Activated naive CD8-positive, alpha-beta T cell treated with anti-CD3 and anti-CD28 coated beads, Interleukin-2, amount 10 ng/mL, durations not matched to agents 7 days and 5 days (primary cell): ENCODE measurements at regions not wholly inside any gene's neighbourhood (a gene's known extent, or its start where the extent isn't known, plus 50 kb on each side); places are given as distances from the start of the nearest gene placed in this dataset.
"Not testable (repeated sequence)": the region's sequence is repeated elsewhere in the genome, so short reads cannot be mapped to it uniquely, and the experiment has no call there.

Experiments
- ATAC-seq: fragments of 150-1000 bp; cut with Tn5 transposase; one replicate; pipeline ENCODE4 v1.10.0; 2021; ENCODE audit warnings: low read depth, moderate library complexity
- POLR2A ChIA-PET: fragments of 350-600 bp; sonication (Branson Sonifier 250); formaldehyde crosslinking; loops from one replicate; lab custom pipeline; 2021; ENCODE audit warnings: antibody characterized with exemption; lab: Charles Lee
- DNase-seq: peaks from one replicate; pipeline ENCODE4 v3.0.0; 2021
- H3K27ac Mint-ChIP-seq: one replicate; pipeline ENCODE4 v1.8.0; 2022; ENCODE audit warnings: mild to moderate bottlenecking, mixed read lengths
- H3K27me3 Mint-ChIP-seq: one replicate; pipeline ENCODE4 v1.8.0; 2022; ENCODE audit warnings: mild to moderate bottlenecking, moderate library complexity, mixed read lengths
- H3K36me3 Mint-ChIP-seq: one replicate; pipeline ENCODE4 v1.8.0; 2021; ENCODE audit warnings: mild to moderate bottlenecking, mixed read lengths
- H3K4me1 Mint-ChIP-seq: one replicate; pipeline ENCODE4 v1.8.0; 2021; ENCODE audit warnings: mixed read lengths
- H3K4me3 Mint-ChIP-seq: one replicate; pipeline ENCODE4 v1.8.0; 2022; ENCODE audit warnings: mild to moderate bottlenecking, moderate library complexity, mixed read lengths
- H3K9me3 Mint-ChIP-seq: one replicate; pipeline ENCODE4 v1.8.0; 2021; ENCODE audit warnings: mixed read lengths

GRCh38 chrX:35351795-35352483, 409.3 kb downstream of the FAM47B start:
- POLR2A ChIA-PET = no interaction called here
- no peak overlapping the region for H3K27ac Mint-ChIP-seq
- ATAC-seq (no peak), DNase-seq (no peak)
- no peak overlapping the region for H3K4me3 Mint-ChIP-seq
- H3K27me3 Mint-ChIP-seq = no peaks in the 10 kb centered on the region
- H3K4me1 Mint-ChIP-seq = no peaks in the 10 kb centered on the region
- peaks cover 1% of the 10 kb centered on the region for H3K9me3 Mint-ChIP-seq
- H3K36me3 Mint-ChIP-seq = no peaks in the 10 kb centered on the region

- H3K4me3 Mint-ChIP-seq = no peak overlapping the region
- H3K36me3 Mint-ChIP-seq = no peaks in the 10 kb centered on the region
Measured at GRCh38 chrX:35357656-35358055, 415.1 kb downstream of the FAM47B start.

GRCh38 chrX:35362866-35363265, 420.3 kb downstream of the FAM47B start:
- ATAC-seq (no peak), DNase-seq (no peak)
- POLR2A ChIA-PET = no interaction called here
- Mint-ChIP-seq H3K27me3 (no peaks in the 10 kb centered on the region), H3K4me1 (no peaks in the 10 kb centered on the region), H3K4me3 (no peak overlapping the region), H3K27ac (no peak overlapping the region), H3K9me3 (no peaks in the 10 kb centered on the region), H3K36me3 (no peaks in the 10 kb centered on the region)

More at GRCh38 chrX:35357656-35358055, 415.1 kb downstream of the FAM47B start:
- no peak for ATAC-seq
- POLR2A ChIA-PET = no interaction called here
- Mint-ChIP-seq H3K9me3 (peaks cover 4% of the 10 kb centered on the region), H3K27me3 (no peaks in the 10 kb centered on the region), H3K4me1 (no peaks in the 10 kb centered on the region), H3K27ac (no peak overlapping the region)
- DNase-seq = no peak

- no peak overlapping the region for H3K4me3 Mint-ChIP-seq
- ATAC-seq = no peak
Measured at GRCh38 chrX:35374116-35374515, 424.0 kb upstream of the MAGEB16 start.

GRCh38 chrX:35380808-35381700, 417.1 kb upstream of the MAGEB16 start:
- Mint-ChIP-seq H3K9me3 (no peaks in the 10 kb centered on the region), H3K36me3 (no peaks in the 10 kb centered on the region), H3K27ac (no peak overlapping the region), H3K4me3 (no peak overlapping the region), H3K27me3 (no peaks in the 10 kb centered on the region), H3K4me1 (no peaks in the 10 kb centered on the region)
- POLR2A ChIA-PET = no interaction called here
- no peak for ATAC-seq
- no peak for DNase-seq

More at GRCh38 chrX:35374116-35374515, 424.0 kb upstream of the MAGEB16 start:
- Mint-ChIP-seq H3K4me1 (no peaks in the 10 kb centered on the region), H3K27ac (no peak overlapping the region), H3K36me3 (no peaks in the 10 kb centered on the region), H3K9me3 (no peaks in the 10 kb centered on the region), H3K27me3 (no peaks in the 10 kb centered on the region)
- DNase-seq = no peak
- POLR2A ChIA-PET = no interaction called here

GRCh38 chrX:35381709-35382108, 416.4 kb upstream of the MAGEB16 start:
- POLR2A ChIA-PET, H3K27ac Mint-ChIP-seq, H3K9me3 Mint-ChIP-seq, H3K4me3 Mint-ChIP-seq, H3K27me3 Mint-ChIP-seq, H3K4me1 Mint-ChIP-seq, DNase-seq, H3K36me3 Mint-ChIP-seq, ATAC-seq: not testable (repeated sequence)

GRCh38 chrX:35382966-35383365, 415.2 kb upstream of the MAGEB16 start:
- no peak overlapping the region for H3K27ac Mint-ChIP-seq
- POLR2A ChIA-PET = no interaction called here
- no peaks in the 10 kb centered on the region for H3K4me1 Mint-ChIP-seq
- no peak overlapping the region for H3K4me3 Mint-ChIP-seq
- H3K36me3 Mint-ChIP-seq = no peaks in the 10 kb centered on the region
- no peaks in the 10 kb centered on the region for H3K9me3 Mint-ChIP-seq
- ATAC-seq (no peak), DNase-seq (no peak)
- H3K27me3 Mint-ChIP-seq = no peaks in the 10 kb centered on the region

- POLR2A ChIA-PET = no interaction called here
- DNase-seq = no peak
- Mint-ChIP-seq H3K4me1 (no peaks in the 10 kb centered on the region), H3K4me3 (no peak overlapping the region), H3K27ac (no peak overlapping the region), H3K36me3 (no peaks in the 10 kb centered on the region), H3K9me3 (no peaks in the 10 kb centered on the region), H3K27me3 (no peaks in the 10 kb centered on the region)
- ATAC-seq = no peak
Measured at GRCh38 chrX:35392232-35392631, 405.9 kb upstream of the MAGEB16 start.

- no peak for ATAC-seq
- POLR2A ChIA-PET = no interaction called here
- no peak for DNase-seq
- Mint-ChIP-seq H3K4me3 (no peak overlapping the region), H3K4me1 (no peaks in the 10 kb centered on the region), H3K36me3 (no peaks in the 10 kb centered on the region), H3K27ac (no peak overlapping the region), H3K9me3 (peaks cover 6% of the 10 kb centered on the region), H3K27me3 (no peaks in the 10 kb centered on the region)
Measured at GRCh38 chrX:35406386-35406785, 391.8 kb upstream of the MAGEB16 start.

GRCh38 chrX:35416782-35417181, 381.4 kb upstream of the MAGEB16 start:
- DNase-seq = no peak
- POLR2A ChIA-PET = no interaction called here
- no peaks in the 10 kb centered on the region for H3K36me3 Mint-ChIP-seq
- no peak overlapping the region for H3K27ac Mint-ChIP-seq
- H3K27me3 Mint-ChIP-seq = no peaks in the 10 kb centered on the region
- peaks cover 3% of the 10 kb centered on the region for H3K9me3 Mint-ChIP-seq
- no peaks in the 10 kb centered on the region for H3K4me1 Mint-ChIP-seq
- ATAC-seq = no peak
- H3K4me3 Mint-ChIP-seq = no peak overlapping the region

- POLR2A ChIA-PET = no interaction called here
- no peaks in the 10 kb centered on the region for H3K27me3 Mint-ChIP-seq
- ATAC-seq = no peak
- no peaks in the 10 kb centered on the region for H3K9me3 Mint-ChIP-seq
- H3K36me3 Mint-ChIP-seq = no peaks in the 10 kb centered on the region
- no peak overlapping the region for H3K27ac Mint-ChIP-seq
- no peak for DNase-seq
- H3K4me1 Mint-ChIP-seq = no peaks in the 10 kb centered on the region
- no peak overlapping the region for H3K4me3 Mint-ChIP-seq
Measured at GRCh38 chrX:35432056-35432455, 366.1 kb upstream of the MAGEB16 start.

GRCh38 chrX:35439034-35439660, 359.0 kb upstream of the MAGEB16 start:
- Mint-ChIP-seq H3K4me1 (no peaks in the 10 kb centered on the region), H3K4me3 (no peak overlapping the region), H3K36me3 (no peaks in the 10 kb centered on the region), H3K27me3 (no peaks in the 10 kb centered on the region), H3K27ac (no peak overlapping the region), H3K9me3 (no peaks in the 10 kb centered on the region)
- ATAC-seq (no peak), DNase-seq (no peak)
- POLR2A ChIA-PET = no interaction called here

- no peak overlapping the region for H3K4me3 Mint-ChIP-seq
- DNase-seq = no peak
- no peaks in the 10 kb centered on the region for H3K36me3 Mint-ChIP-seq
- H3K27me3 Mint-ChIP-seq = no peaks in the 10 kb centered on the region
- no peak for ATAC-seq
- H3K27ac Mint-ChIP-seq = no peak overlapping the region
- H3K9me3 Mint-ChIP-seq = no peaks in the 10 kb centered on the region
- no peaks in the 10 kb centered on the region for H3K4me1 Mint-ChIP-seq
- POLR2A ChIA-PET = no interaction called here
Measured at GRCh38 chrX:35439692-35440091, 358.4 kb upstream of the MAGEB16 start.
